ENCODE measurements at regions not wholly inside any gene's neighbourhood (a gene's known extent, or its start where the extent isn't known, plus 50 kb on each side); places are given as distances from the start of the nearest gene placed in this dataset.
"Not testable (repeated sequence)": the region's sequence is repeated elsewhere in the genome, so short reads cannot be mapped to it uniquely, and the experiment has no call there.

- DNase-seq (ENCODE audit: low spot score) = no peak
Measured at GRCh38 chr3:118525077-118525476, 509.6 kb downstream of the IGSF11 start.

GRCh38 chr3:118526758-118527513 lies 507.7 kb downstream of the IGSF11 start:
- DNase-seq (ENCODE audit: low spot score) = no peak

- no peak for DNase-seq (ENCODE audit: low spot score)
Measured at GRCh38 chr3:118527514-118528044, 507.1 kb downstream of the IGSF11 start.

GRCh38 chr3:118529554-118529953 lies 505.1 kb downstream of the IGSF11 start:
- no peak for DNase-seq (ENCODE audit: low spot score)

GRCh38 chr3:118530350-118530922 lies 504.2 kb downstream of the IGSF11 start:
- DNase-seq (ENCODE audit: low spot score) = no peak

GRCh38 chr3:118530927-118531356 lies 503.7 kb downstream of the IGSF11 start:
- not testable (repeated sequence) for DNase-seq (ENCODE audit: low spot score)

GRCh38 chr3:118531816-118532215 lies 502.8 kb downstream of the IGSF11 start:
- DNase-seq (ENCODE audit: low spot score) = no peak

GRCh38 chr3:118533676-118534075 lies 501.0 kb downstream of the IGSF11 start:
- DNase-seq (ENCODE audit: low spot score) = no peak

GRCh38 chr3:118534519-118534918 lies 500.1 kb downstream of the IGSF11 start:
- no peak for DNase-seq (ENCODE audit: low spot score)

- DNase-seq (ENCODE audit: low spot score) = no peak
Measured at GRCh38 chr3:118536764-118537163, 497.9 kb downstream of the IGSF11 start.

- DNase-seq (ENCODE audit: low spot score) = no peak
Measured at GRCh38 chr3:118537454-118537853, 497.2 kb downstream of the IGSF11 start.

GRCh38 chr3:118538187-118538586 lies 496.5 kb downstream of the IGSF11 start:
- no peak for DNase-seq (ENCODE audit: low spot score)

GRCh38 chr3:118539820-118540447 lies 494.7 kb downstream of the IGSF11 start:
- not testable (repeated sequence) for DNase-seq (ENCODE audit: low spot score)

- not testable (repeated sequence) for DNase-seq (ENCODE audit: low spot score)
Measured at GRCh38 chr3:118540448-118540821, 494.2 kb downstream of the IGSF11 start.

GRCh38 chr3:118540826-118541225 lies 493.8 kb downstream of the IGSF11 start:
- no peak for DNase-seq (ENCODE audit: low spot score)

- no peak for DNase-seq (ENCODE audit: low spot score)
Measured at GRCh38 chr3:118541796-118542195, 492.9 kb downstream of the IGSF11 start.

GRCh38 chr3:118543832-118544231 lies 490.8 kb downstream of the IGSF11 start:
- no peak for DNase-seq (ENCODE audit: low spot score)

GRCh38 chr3:118544458-118544857 lies 490.2 kb downstream of the IGSF11 start:
- no peak for DNase-seq (ENCODE audit: low spot score)

- DNase-seq (ENCODE audit: low spot score) = no peak
Measured at GRCh38 chr3:118548434-118548833, 486.2 kb downstream of the IGSF11 start.

GRCh38 chr3:118550122-118550521 lies 484.5 kb downstream of the IGSF11 start:
- DNase-seq (ENCODE audit: low spot score) = no peak

GRCh38 chr3:118550556-118550955 lies 484.1 kb downstream of the IGSF11 start:
- no peak for DNase-seq (ENCODE audit: low spot score)

GRCh38 chr3:118554148-118554838 lies 480.4 kb downstream of the IGSF11 start:
- DNase-seq (ENCODE audit: low spot score) = no peak

Measured in ecto neural progenitor cell (in vitro differentiated cells).